ENCODE measurements at regions not wholly inside any gene's neighbourhood (a gene's known extent, or its start where the extent isn't known, plus 50 kb on each side); places are given as distances from the start of the nearest gene placed in this dataset.

- Histone ChIP-seq H2AFZ (ENCODE audit: low read depth, low read length) (no peak overlapping the region), H3K9me3 (ENCODE audit: insufficient read depth, low read length) (no peaks in the 10 kb centered on the region), H3K27ac (ENCODE audit: low read length) (no peak overlapping the region), H3K9ac (ENCODE audit: low read length) (no peak overlapping the region), H3K4me3 (ENCODE audit: low read length) (no peak overlapping the region), H3K4me1 (ENCODE audit: low read length) (no peaks in the 10 kb centered on the region), H3K36me3 (replicated peaks; ENCODE audit: low read depth, low read length) (no peaks in the 10 kb centered on the region), H4K20me1 (ENCODE audit: insufficient read depth, low read length) (no peaks in the 10 kb centered on the region), H3K27me3 (ENCODE audit: low read depth, low read length) (no peaks in the 10 kb centered on the region), H3K79me2 (ENCODE audit: low read length) (no peaks in the 10 kb centered on the region), H3K4me2 (ENCODE audit: low read length) (no peak overlapping the region)
- TF ChIP-seq EZH2phosphoT487 (IDR thresholded peaks at IDR 0.05; ENCODE audit: low read depth) = no peak
- TF ChIP-seq, protein P1, sequence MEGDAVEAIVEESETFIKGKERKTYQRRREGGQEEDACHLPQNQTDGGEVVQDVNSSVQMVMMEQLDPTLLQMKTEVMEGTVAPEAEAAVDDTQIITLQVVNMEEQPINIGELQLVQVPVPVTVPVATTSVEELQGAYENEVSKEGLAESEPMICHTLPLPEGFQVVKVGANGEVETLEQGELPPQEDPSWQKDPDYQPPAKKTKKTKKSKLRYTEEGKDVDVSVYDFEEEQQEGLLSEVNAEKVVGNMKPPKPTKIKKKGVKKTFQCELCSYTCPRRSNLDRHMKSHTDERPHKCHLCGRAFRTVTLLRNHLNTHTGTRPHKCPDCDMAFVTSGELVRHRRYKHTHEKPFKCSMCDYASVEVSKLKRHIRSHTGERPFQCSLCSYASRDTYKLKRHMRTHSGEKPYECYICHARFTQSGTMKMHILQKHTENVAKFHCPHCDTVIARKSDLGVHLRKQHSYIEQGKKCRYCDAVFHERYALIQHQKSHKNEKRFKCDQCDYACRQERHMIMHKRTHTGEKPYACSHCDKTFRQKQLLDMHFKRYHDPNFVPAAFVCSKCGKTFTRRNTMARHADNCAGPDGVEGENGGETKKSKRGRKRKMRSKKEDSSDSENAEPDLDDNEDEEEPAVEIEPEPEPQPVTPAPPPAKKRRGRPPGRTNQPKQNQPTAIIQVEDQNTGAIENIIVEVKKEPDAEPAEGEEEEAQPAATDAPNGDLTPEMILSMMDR (IDR thresholded peaks at IDR 0.05; ENCODE audit: low read depth, low read length) = no peak
Measured at GRCh38 chr7:20557116-20557515, 58.4 kb upstream of the ABCB5 start.

GRCh38 chr7:20558963-20559716 lies 56.3 kb upstream of the ABCB5 start:
- Histone ChIP-seq H2AFZ (ENCODE audit: low read depth, low read length) (no peak overlapping the region), H3K79me2 (ENCODE audit: low read length) (no peaks in the 10 kb centered on the region), H3K27ac (ENCODE audit: low read length) (no peak overlapping the region), H4K20me1 (ENCODE audit: insufficient read depth, low read length) (no peaks in the 10 kb centered on the region), H3K9me3 (ENCODE audit: insufficient read depth, low read length) (no peaks in the 10 kb centered on the region), H3K27me3 (ENCODE audit: low read depth, low read length) (no peaks in the 10 kb centered on the region), H3K36me3 (replicated peaks; ENCODE audit: low read depth, low read length) (no peaks in the 10 kb centered on the region), H3K4me1 (ENCODE audit: low read length) (no peaks in the 10 kb centered on the region), H3K4me2 (ENCODE audit: low read length) (no peak overlapping the region), H3K9ac (ENCODE audit: low read length) (no peak overlapping the region), H3K4me3 (ENCODE audit: low read length) (no peak overlapping the region)
- TF ChIP-seq, protein P1 (IDR thresholded peaks at IDR 0.05; ENCODE audit: low read depth, low read length) = no peak
- TF ChIP-seq EZH2phosphoT487 (IDR thresholded peaks at IDR 0.05; ENCODE audit: low read depth) = no peak

- Histone ChIP-seq H3K4me3 (ENCODE audit: low read length) (no peak overlapping the region), H2AFZ (ENCODE audit: low read depth, low read length) (no peak overlapping the region), H4K20me1 (ENCODE audit: insufficient read depth, low read length) (no peaks in the 10 kb centered on the region), H3K9ac (ENCODE audit: low read length) (no peak overlapping the region), H3K9me3 (ENCODE audit: insufficient read depth, low read length) (no peaks in the 10 kb centered on the region), H3K27me3 (ENCODE audit: low read depth, low read length) (no peaks in the 10 kb centered on the region), H3K4me2 (ENCODE audit: low read length) (no peak overlapping the region), H3K79me2 (ENCODE audit: low read length) (no peaks in the 10 kb centered on the region), H3K4me1 (ENCODE audit: low read length) (no peaks in the 10 kb centered on the region), H3K27ac (ENCODE audit: low read length) (no peak overlapping the region), H3K36me3 (replicated peaks; ENCODE audit: low read depth, low read length) (no peaks in the 10 kb centered on the region)
- TF ChIP-seq EZH2phosphoT487 (IDR thresholded peaks at IDR 0.05; ENCODE audit: low read depth) = no peak
- TF ChIP-seq, protein P1 (IDR thresholded peaks at IDR 0.05; ENCODE audit: low read depth, low read length) = no peak
Measured at GRCh38 chr7:20559883-20560282, 55.6 kb upstream of the ABCB5 start.

DNA sequence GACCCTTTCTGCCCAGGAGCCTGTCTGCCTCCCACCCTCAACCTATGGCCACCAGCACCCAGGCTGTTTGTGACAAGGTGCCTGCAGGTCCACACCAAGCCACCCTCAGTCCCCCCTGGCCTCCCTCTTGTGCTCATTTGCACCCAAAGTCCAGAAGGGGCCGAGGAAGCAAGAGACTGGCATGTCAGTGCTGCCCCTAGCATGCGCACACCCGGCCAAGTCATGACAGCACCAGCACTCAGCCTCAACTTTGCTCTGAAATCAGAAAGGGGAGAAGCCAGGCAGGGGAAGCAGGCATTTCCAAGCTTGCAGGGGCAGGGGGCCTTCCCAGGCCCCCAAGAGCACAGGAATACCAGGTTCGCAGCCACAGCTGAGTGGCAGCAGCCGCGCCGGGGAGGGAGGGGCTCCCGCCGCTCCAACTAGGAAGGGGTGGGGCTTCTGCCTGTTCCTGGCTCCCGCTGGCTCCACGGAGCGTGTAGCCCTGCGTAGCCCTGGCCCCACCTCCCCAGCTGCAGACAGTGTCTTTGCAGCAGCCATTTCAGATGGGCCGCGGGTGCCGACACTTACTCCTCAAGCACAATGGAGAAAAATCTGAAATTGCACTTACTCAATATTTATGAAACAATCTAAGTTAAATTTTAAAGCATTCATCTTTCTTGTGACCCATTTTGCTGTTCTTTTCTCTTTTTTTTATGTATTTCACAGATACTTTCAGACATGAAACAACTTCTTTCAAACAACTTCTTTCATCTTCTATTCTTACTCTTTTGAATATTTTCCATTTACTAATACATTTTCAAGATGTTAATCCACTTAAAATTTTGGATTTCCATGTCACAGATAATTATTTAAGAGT lies 54.9 kb upstream of the ABCB5 start:
- H3K9ac ChIP-seq (ENCODE audit: low read length) = no peak overlapping the region
- no peak overlapping the region for H3K4me2 ChIP-seq (ENCODE audit: low read length)
- no peaks in the 10 kb centered on the region for H3K9me3 ChIP-seq (ENCODE audit: insufficient read depth, low read length)
- no peaks in the 10 kb centered on the region for H3K27me3 ChIP-seq (ENCODE audit: low read depth, low read length)
- no peak overlapping the region for H2AFZ ChIP-seq (ENCODE audit: low read depth, low read length)
- H3K4me1 ChIP-seq (ENCODE audit: low read length) = no peaks in the 10 kb centered on the region
- no peak overlapping the region for H3K4me3 ChIP-seq (ENCODE audit: low read length)
- TF ChIP-seq EZH2phosphoT487 (IDR thresholded peaks at IDR 0.05; ENCODE audit: low read depth) = no peak
- TF ChIP-seq, protein P1 (IDR thresholded peaks at IDR 0.05; ENCODE audit: low read depth, low read length) = no peak
- no peaks in the 10 kb centered on the region for H3K36me3 ChIP-seq (replicated peaks; ENCODE audit: low read depth, low read length)
- H4K20me1 ChIP-seq (ENCODE audit: insufficient read depth, low read length) = no peaks in the 10 kb centered on the region
- H3K27ac ChIP-seq (ENCODE audit: low read length) = no peak overlapping the region
- no peaks in the 10 kb centered on the region for H3K79me2 ChIP-seq (ENCODE audit: low read length)
